Esophagus muscularis mucosa (tissue), 4 donors: ENCODE measurements at regions not wholly inside any gene's neighbourhood (a gene's known extent, or its start where the extent isn't known, plus 50 kb on each side); places are given as distances from the start of the nearest gene placed in this dataset.

Source experiments
- DNase-seq: peaks from one replicate; pipeline ENCODE4 v3.0.0-alpha.2; 2017; ENCODE audit errors: extremely low spot score
- H3K27ac ChIP-seq, 4 donors: fragments of 200-600 bp; sonication (generic); replicated peaks in 1 of 4; 1 replicate in 3 of 4; 2 replicates in 1 of 4; pipeline ENCODE4 v1.5.1; 2016 to 2019; ENCODE audit warnings: mild to moderate bottlenecking in 1 of 4
- H3K27me3 ChIP-seq, 4 donors: fragments of 200-600 bp; sonication (generic); one replicate each; pipeline versions ENCODE4 v1.5.1 to v1.6.0; 2016 to 2019
- H3K36me3 ChIP-seq, 4 donors: fragments of 200-600 bp; sonication (generic); one replicate each; pipeline ENCODE4 v1.5.1; 2016 to 2019
- H3K4me1 ChIP-seq, 4 donors: fragments of 200-600 bp; sonication (generic); one replicate each; pipeline ENCODE4 v1.5.1; 2016 to 2019
- H3K4me3 ChIP-seq, 4 donors: fragments of 200-600 bp; sonication (generic); 1 replicate in 2 of 4; 2 replicates in 2 of 4; pipeline ENCODE4 v1.5.1; 2016 to 2019; ENCODE audit warnings: mild to moderate bottlenecking in 4 of 4, moderate library complexity in 1 of 4
- H3K9me3 ChIP-seq, 4 donors: fragments of 200-600 bp; sonication (generic); 1 replicate in 3 of 4; 2 replicates in 1 of 4; pipeline ENCODE4 v1.5.1; 2016 to 2019
- CTCF ChIP-seq, 3 experiments: fragments of 200-600 bp in 2 of 3; fragments of 450-650 bp in 1 of 3; sonication (generic) in 2 of 3; IDR thresholded peaks; one replicate each; pipeline ENCODE4 v1.5.1; 2017 to 2019; ENCODE audit warnings: antibody characterized with exemption in 3 of 3, mild to moderate bottlenecking in 2 of 3, moderate library complexity in 1 of 3
- EP300 ChIP-seq: sonication (generic); formaldehyde crosslinking; IDR thresholded peaks from one replicate; pipeline ENCODE4 v1.6.1; 2017; ENCODE audit warnings: antibody characterized with exemption
- POLR2A ChIP-seq: fragments of 450-650 bp; IDR thresholded peaks from one replicate; pipeline ENCODE4 v1.6.1; 2017; ENCODE audit warnings: antibody characterized with exemption, moderate library complexity, mild to moderate bottlenecking, low read depth
- POLR2AphosphoS5 ChIP-seq, 2 donors: sonication (generic); formaldehyde crosslinking; IDR thresholded peaks; one replicate each; pipeline ENCODE4 v1.6.1; 2017; ENCODE audit warnings: antibody characterized with exemption in 2 of 2
- WGBS: methylation state at CpG from one replicate; pipeline ENCODE4 v1.1.5; 2018; 5-methylcytosine and 5-hydroxymethylcytosine counted together
- intact Hi-C: fragments of 100-400 bp; cut with DNase I; formaldehyde crosslinking; loops from one replicate; pipeline ENCODE4 v1.15.1; 2023

- no peaks in the 10 kb centered on the region for H3K4me1 ChIP-seq
- no peak for DNase-seq
- no peaks in the 10 kb centered on the region for H3K9me3 ChIP-seq
- H3K27ac ChIP-seq, result no peak overlapping the region
- no peaks in the 10 kb centered on the region for H3K36me3 ChIP-seq
- no peak overlapping the region for H3K4me3 ChIP-seq
- TF ChIP-seq POLR2AphosphoS5 (IDR thresholded peaks at IDR 0.05) (no peak), POLR2A (no peak), CTCF (IDR thresholded peaks at IDR 0.05) (no peak), EP300 (no peak)
- intact Hi-C loops, result no loop called here
- H3K27me3 ChIP-seq, result no peaks in the 10 kb centered on the region
These were observed 1562.4 kb upstream of the RAG2 start for GRCh38 chr11:38160433-38160832.

- 78% methylated on average over 2 of the region's 2 CpGs for WGBS
These were observed 1561.0 kb upstream of the RAG2 start for GRCh38 chr11:38159038-38159437.

GRCh38 chr11:38156495-38157146, 1558.6 kb upstream of the RAG2 start:
- H3K4me3 ChIP-seq, result no peak overlapping the region
- no peaks in the 10 kb centered on the region for H3K27me3 ChIP-seq
- 68% methylated on average over 5 of the region's 5 CpGs for WGBS
- H3K36me3 ChIP-seq, result no peaks in the 10 kb centered on the region
- H3K27ac ChIP-seq, result no peak overlapping the region
- no peak for DNase-seq
- no peaks in the 10 kb centered on the region for H3K4me1 ChIP-seq
- TF ChIP-seq EP300 (no peak), POLR2AphosphoS5 (IDR thresholded peaks at IDR 0.05) (no peak), CTCF (IDR thresholded peaks at IDR 0.05) (no peak), POLR2A (no peak)
- no peaks in the 10 kb centered on the region for H3K9me3 ChIP-seq
- intact Hi-C loops, result no loop called here

More at GRCh38 chr11:38159038-38159437, 1561.0 kb upstream of the RAG2 start:
- Histone ChIP-seq H3K27ac (no peak overlapping the region), H3K4me3 (no peak overlapping the region), H3K4me1 (no peaks in the 10 kb centered on the region), H3K27me3 (no peaks in the 10 kb centered on the region), H3K36me3 (no peaks in the 10 kb centered on the region), H3K9me3 (no peaks in the 10 kb centered on the region)
- TF ChIP-seq POLR2A (no peak), EP300 (no peak), CTCF (IDR thresholded peaks at IDR 0.05) (no peak), POLR2AphosphoS5 (IDR thresholded peaks at IDR 0.05) (no peak)
- intact Hi-C loops, result no loop called here
- DNase-seq, result no peak

GRCh38 chr11:38155856-38156255, 1557.8 kb upstream of the RAG2 start:
- no peak for TF ChIP-seq EP300
- no peak for TF ChIP-seq CTCF (IDR thresholded peaks at IDR 0.05)
- TF ChIP-seq POLR2AphosphoS5 (IDR thresholded peaks at IDR 0.05), result no peak
- TF ChIP-seq POLR2A, result no peak
- intact Hi-C loops, result no loop called here
- Histone ChIP-seq H3K27me3 (no peaks in the 10 kb centered on the region), H3K36me3 (no peaks in the 10 kb centered on the region), H3K4me3 (no peak overlapping the region), H3K27ac (no peak overlapping the region), H3K4me1 (no peaks in the 10 kb centered on the region), H3K9me3 (no peaks in the 10 kb centered on the region)
- 85% methylated on average over 1 of the region's 1 CpG for WGBS
- no peak for DNase-seq

GRCh38 chr11:38153985-38154384, 1555.9 kb upstream of the RAG2 start:
- no peaks in the 10 kb centered on the region for H3K27me3 ChIP-seq
- no peaks in the 10 kb centered on the region for H3K36me3 ChIP-seq
- no peak for DNase-seq
- WGBS, result 52% methylated on average over 1 of the region's 1 CpG
- intact Hi-C loops, result no loop called here
- H3K27ac ChIP-seq, result no peak overlapping the region
- H3K4me1 ChIP-seq, result no peaks in the 10 kb centered on the region
- TF ChIP-seq POLR2AphosphoS5 (IDR thresholded peaks at IDR 0.05) (no peak), EP300 (no peak), CTCF (IDR thresholded peaks at IDR 0.05) (no peak), POLR2A (no peak)
- no peaks in the 10 kb centered on the region for H3K9me3 ChIP-seq
- H3K4me3 ChIP-seq, result no peak overlapping the region
